GM12873 (cell line): ENCODE measurements at regions not wholly inside any gene's neighbourhood (a gene's known extent, or its start where the extent isn't known, plus 50 kb on each side); places are given as distances from the start of the nearest gene placed in this dataset.

ENCODE experiments used
- CTCF ChIP-seq: IDR thresholded peaks from 2 replicates; pipeline ENCODE4 v1.5.1; 2012; ENCODE audit warnings: low read depth, mild to moderate bottlenecking, moderate library complexity, low read length, control low read depth; ENCODE audit not compliant: insufficient read depth; ENCODE audit errors: missing control alignments

- no peak for TF ChIP-seq CTCF
These were observed 497.1 kb downstream of the NFIB start for GRCh38 chr9:13816837-13817236.

- TF ChIP-seq CTCF, result no peak
These were observed 499.1 kb downstream of the NFIB start for GRCh38 chr9:13814647-13815400.

GRCh38 chr9:13811876-13812275 is 502.1 kb downstream of the NFIB start:
- TF ChIP-seq CTCF, result no peak

GRCh38 chr9:13810510-13810909 is 503.4 kb downstream of the NFIB start:
- no peak for TF ChIP-seq CTCF

- TF ChIP-seq CTCF, result no peak
These were observed 504.5 kb downstream of the NFIB start for GRCh38 chr9:13809401-13809800.

GRCh38 chr9:13807118-13807517 is 506.8 kb downstream of the NFIB start:
- TF ChIP-seq CTCF, result no peak

GRCh38 chr9:13806714-13807113 is 507.2 kb downstream of the NFIB start:
- no peak for TF ChIP-seq CTCF
